ENCODE measurements at regions not wholly inside any gene's neighbourhood (a gene's known extent, or its start where the extent isn't known, plus 50 kb on each side); places are given as distances from the start of the nearest gene placed in this dataset.
A peak's percentile ranks its signal among the peaks of the same experiment; 100 is the strongest.

DNA sequence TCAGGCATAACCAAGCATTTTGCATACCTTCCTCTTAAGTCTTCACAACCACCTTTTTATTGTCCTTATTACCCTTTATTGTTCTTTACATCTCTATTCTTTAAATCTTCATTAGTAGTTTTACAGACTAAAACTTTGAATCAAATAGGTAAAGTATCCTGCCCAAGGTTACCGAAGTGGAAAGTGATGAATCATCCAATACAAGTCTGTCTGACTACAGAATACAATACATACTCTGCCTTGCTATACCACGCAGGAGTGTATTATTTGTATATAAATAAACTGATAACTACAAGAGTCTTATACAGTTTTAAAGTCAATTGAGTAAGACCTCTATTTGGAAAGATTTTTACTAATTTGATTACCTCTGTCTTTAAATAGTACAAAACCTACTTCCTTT, 196.0 kb downstream of the ZEB2 start:
- Mint-ChIP-seq H3K36me3 (no peaks in the 10 kb centered on the region), H3K27ac (peak overlapping the region; percentile 87 to 88), H3K9me3 (no peaks in the 10 kb centered on the region), H3K4me1 (peaks cover 54 to 59% of the 10 kb centered on the region in 2 donors), H3K27me3 (ENCODE audit: low read depth in 2 of 2) (no peaks in the 10 kb centered on the region), H3K4me3 (no peak overlapping the region)
- peaks cover 16% of the 10 kb centered on the region for H3K4me1 ChIP-seq (ENCODE audit: control insufficient read depth, insufficient read depth, low read length)
- no peaks in the 10 kb centered on the region for H3K9me3 ChIP-seq (ENCODE audit: control insufficient read depth, insufficient read depth, low read length)
- TF ChIP-seq, protein P1, sequence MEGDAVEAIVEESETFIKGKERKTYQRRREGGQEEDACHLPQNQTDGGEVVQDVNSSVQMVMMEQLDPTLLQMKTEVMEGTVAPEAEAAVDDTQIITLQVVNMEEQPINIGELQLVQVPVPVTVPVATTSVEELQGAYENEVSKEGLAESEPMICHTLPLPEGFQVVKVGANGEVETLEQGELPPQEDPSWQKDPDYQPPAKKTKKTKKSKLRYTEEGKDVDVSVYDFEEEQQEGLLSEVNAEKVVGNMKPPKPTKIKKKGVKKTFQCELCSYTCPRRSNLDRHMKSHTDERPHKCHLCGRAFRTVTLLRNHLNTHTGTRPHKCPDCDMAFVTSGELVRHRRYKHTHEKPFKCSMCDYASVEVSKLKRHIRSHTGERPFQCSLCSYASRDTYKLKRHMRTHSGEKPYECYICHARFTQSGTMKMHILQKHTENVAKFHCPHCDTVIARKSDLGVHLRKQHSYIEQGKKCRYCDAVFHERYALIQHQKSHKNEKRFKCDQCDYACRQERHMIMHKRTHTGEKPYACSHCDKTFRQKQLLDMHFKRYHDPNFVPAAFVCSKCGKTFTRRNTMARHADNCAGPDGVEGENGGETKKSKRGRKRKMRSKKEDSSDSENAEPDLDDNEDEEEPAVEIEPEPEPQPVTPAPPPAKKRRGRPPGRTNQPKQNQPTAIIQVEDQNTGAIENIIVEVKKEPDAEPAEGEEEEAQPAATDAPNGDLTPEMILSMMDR (IDR thresholded peaks at IDR 0.05), result no peak
- no peak overlapping the region for H3K4me3 ChIP-seq (ENCODE audit: low read length)
- intact Hi-C loops (cut with micrococcal nuclease), result loop anchor here (2.0 to 10.0 kb wide), 4 partner anchors 59 to 341 kb away; no protein-coding TSS in a partner anchor
- WGBS (ENCODE audit: insufficient coverage), result 60% methylated on average over 1 of the region's 2 CpGs
- no peaks in the 10 kb centered on the region for H3K36me3 ChIP-seq (ENCODE audit: control insufficient read depth, insufficient read depth, low read length)
- no peaks in the 10 kb centered on the region for H3K27me3 ChIP-seq (ENCODE audit: control insufficient read depth, insufficient read depth, low read length)
- H3K27ac ChIP-seq (ENCODE audit: low read length), result peak overlapping the region; percentile 74
- no peak for ATAC-seq
- peak in 1 of 2 donors; percentile 28 for DNase-seq

DNA sequence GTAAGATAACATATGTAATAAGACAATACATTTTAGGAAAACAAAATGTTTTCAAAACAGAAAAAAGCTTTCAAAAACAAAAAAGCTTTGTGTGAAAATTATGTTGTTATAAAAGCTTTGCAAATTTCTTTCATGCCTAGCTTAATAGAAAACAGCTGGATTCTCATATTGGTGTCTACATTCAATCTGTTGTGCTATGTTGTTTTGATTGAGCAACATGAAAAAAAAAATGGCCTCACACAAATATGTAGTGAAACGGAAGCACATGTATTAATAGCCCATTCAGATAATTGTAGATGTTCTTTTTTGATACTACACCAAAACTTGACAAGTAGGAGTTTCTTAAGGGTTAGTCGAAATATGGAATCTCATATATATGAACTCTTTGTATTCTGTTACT, 197.5 kb downstream of the ZEB2 start:
- Mint-ChIP-seq H3K36me3 (no peaks in the 10 kb centered on the region), H3K4me3 (no peak overlapping the region), H3K9me3 (no peaks in the 10 kb centered on the region), H3K27me3 (ENCODE audit: low read depth in 2 of 2) (no peaks in the 10 kb centered on the region), H3K4me1 (peaks cover 45 to 54% of the 10 kb centered on the region in 2 donors), H3K27ac (no peak overlapping the region)
- no peak for ATAC-seq
- intact Hi-C loops (cut with micrococcal nuclease), result loop anchor here (10.0 kb wide), 2 partner anchors 108 to 342 kb away; no protein-coding TSS in a partner anchor
- no peaks in the 10 kb centered on the region for H3K9me3 ChIP-seq (ENCODE audit: control insufficient read depth, insufficient read depth, low read length)
- H3K4me1 ChIP-seq (ENCODE audit: control insufficient read depth, insufficient read depth, low read length), result peaks cover 9% of the 10 kb centered on the region
- no peaks in the 10 kb centered on the region for H3K27me3 ChIP-seq (ENCODE audit: control insufficient read depth, insufficient read depth, low read length)
- H3K27ac ChIP-seq (ENCODE audit: low read length), result no peak overlapping the region
- WGBS (ENCODE audit: insufficient coverage), result no CpG with 5 or more reads among the region's 2 CpGs
- TF ChIP-seq, protein P1 (IDR thresholded peaks at IDR 0.05), result no peak
- H3K36me3 ChIP-seq (ENCODE audit: control insufficient read depth, insufficient read depth, low read length), result no peaks in the 10 kb centered on the region
- DNase-seq, result no peak
- no peak overlapping the region for H3K4me3 ChIP-seq (ENCODE audit: low read length)

- 10% methylated on average over 1 of the region's 1 CpG for WGBS (ENCODE audit: insufficient coverage)
- Histone ChIP-seq H3K27ac (ENCODE audit: low read length) (peak overlapping the region; percentile 32), H3K36me3 (ENCODE audit: control insufficient read depth, insufficient read depth, low read length) (no peaks in the 10 kb centered on the region), H3K27me3 (ENCODE audit: control insufficient read depth, insufficient read depth, low read length) (no peaks in the 10 kb centered on the region), H3K4me1 (ENCODE audit: control insufficient read depth, insufficient read depth, low read length) (peaks cover 9% of the 10 kb centered on the region), H3K9me3 (ENCODE audit: control insufficient read depth, insufficient read depth, low read length) (no peaks in the 10 kb centered on the region), H3K4me3 (ENCODE audit: low read length) (no peak overlapping the region)
- intact Hi-C loops (cut with micrococcal nuclease), result loop anchor here (10.0 kb wide), 2 partner anchors 106 to 344 kb away; no protein-coding TSS in a partner anchor
- H3K4me3 Mint-ChIP-seq, result peak overlapping the region; percentile 52
- TF ChIP-seq, protein P1 (IDR thresholded peaks at IDR 0.05), result no peak
- peaks cover 38 to 48% of the 10 kb centered on the region in 2 donors for H3K4me1 Mint-ChIP-seq
- H3K27ac Mint-ChIP-seq, result peak overlapping the region; percentile 74 to 90
- H3K36me3 Mint-ChIP-seq, result no peaks in the 10 kb centered on the region
- ATAC-seq (peak; percentile 75 to 87 (median 84)), DNase-seq (peak; percentile 28 to 80)
- H3K27me3 Mint-ChIP-seq (ENCODE audit: low read depth in 2 of 2), result no peaks in the 10 kb centered on the region
- H3K9me3 Mint-ChIP-seq, result no peaks in the 10 kb centered on the region
These were observed 199.4 kb downstream of the ZEB2 start for GRCh38 chr2:144320491-144320890.

All from natural killer cell (primary cell).